HCT116 (cell line): ENCODE measurements at regions not wholly inside any gene's neighbourhood (a gene's known extent, or its start where the extent isn't known, plus 50 kb on each side); places are given as distances from the start of the nearest gene placed in this dataset.

Source experiments
- CTCF ChIP-seq, 3 experiments: fragments of 200-600 bp in 1 of 3; sonication (generic) in 1 of 3; IDR thresholded peaks in 2 of 3; conservative IDR thresholded peaks in 1 of 3; 2 replicates each; pipeline ENCODE4 v1.5.1; 2012 to 2017; ENCODE audit warnings: low read depth in 2 of 3, low read length in 2 of 3, antibody characterized with exemption in 1 of 3, borderline replicate concordance in 1 of 3, control low read depth in 1 of 3, mild to moderate bottlenecking in 1 of 3, mixed read lengths in 1 of 3, mixed run types in 1 of 3, moderate library complexity in 1 of 3; ENCODE audit not compliant: insufficient read depth in 1 of 3
- ELF1 ChIP-seq: IDR thresholded peaks from 2 replicates; pipeline ENCODE4 v1.6.1; 2012; ENCODE audit warnings: low read depth, borderline replicate concordance
- EZH2 ChIP-seq: fragments of 200-600 bp; sonication (generic); IDR thresholded peaks from 2 replicates; pipeline ENCODE4 v1.6.1; 2017; ENCODE audit warnings: antibody characterized with exemption, mixed run types
- EZH2phosphoT487 ChIP-seq: fragments of 200-600 bp; IDR thresholded peaks from 2 replicates; pipeline ENCODE4 v1.6.1; 2018; ENCODE audit warnings: antibody characterized with exemption, borderline replicate concordance
- POLR2AphosphoS5 ChIP-seq: IDR thresholded peaks from 2 replicates; pipeline ENCODE4 v1.6.1; 2011; ENCODE audit warnings: mild to moderate bottlenecking, low read depth, low read length, moderate library complexity
- REST ChIP-seq: IDR thresholded peaks from 2 replicates; pipeline ENCODE4 v1.6.1; 2012; ENCODE audit warnings: low read depth

- no peak for TF ChIP-seq CTCF (IDR thresholded peaks at IDR 0.05 in 2 of 3, conservative IDR thresholded peaks at IDR 0.05 in 1 of 3; ENCODE audit: borderline replicate concordance in 1 of 3, insufficient read depth in 1 of 3, low read depth in 2 of 3, low read length in 2 of 3)
- no peak for TF ChIP-seq REST
- TF ChIP-seq EZH2: no peak
- TF ChIP-seq ELF1: no peak
- no peak for TF ChIP-seq POLR2AphosphoS5
- no peak for TF ChIP-seq EZH2phosphoT487
These were observed 62.6 kb upstream of the STMND1 start for GRCh38 chr6:17039266-17039665.
